ENCODE measurements at regions not wholly inside any gene's neighbourhood (a gene's known extent, or its start where the extent isn't known, plus 50 kb on each side); places are given as distances from the start of the nearest gene placed in this dataset.

DNA sequence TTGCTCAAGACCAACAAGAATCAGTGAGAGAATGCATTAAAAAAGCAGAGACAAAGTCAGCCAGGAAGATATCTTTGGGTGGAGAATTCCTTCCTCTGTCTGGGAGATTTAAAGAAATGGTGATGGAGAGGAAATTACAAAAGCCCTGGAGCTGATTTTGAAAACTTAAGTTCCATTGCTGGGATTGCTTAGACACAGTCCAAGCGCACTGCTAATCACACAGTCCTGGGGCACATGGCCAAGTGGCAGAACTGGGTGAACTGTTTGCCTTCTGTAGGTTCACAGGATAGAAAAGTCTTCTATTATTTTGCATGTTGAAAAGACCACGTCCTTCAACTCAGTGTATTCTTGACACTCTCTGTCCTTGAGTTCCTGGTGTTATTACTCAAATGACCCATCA is 284.9 kb upstream of the FBXL7 start:
- no peak for TF ChIP-seq BRCA1 (IDR thresholded peaks at IDR 0.05)
- no peak for TF ChIP-seq BRCA1 (CRISPR knock-in tag; IDR thresholded peaks at IDR 0.05)
- TF ChIP-seq RFX5 (IDR thresholded peaks at IDR 0.05; ENCODE audit: low read depth, low read length) = no peak
- TF ChIP-seq, protein P1, sequence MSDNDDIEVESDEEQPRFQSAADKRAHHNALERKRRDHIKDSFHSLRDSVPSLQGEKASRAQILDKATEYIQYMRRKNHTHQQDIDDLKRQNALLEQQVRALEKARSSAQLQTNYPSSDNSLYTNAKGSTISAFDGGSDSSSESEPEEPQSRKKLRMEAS (CRISPR knock-in tag; IDR thresholded peaks at IDR 0.05) = no peak
- no peak for TF ChIP-seq ZEB2 (IDR thresholded peaks at IDR 0.05)
- TF ChIP-seq ZNF347 (CRISPR knock-in tag; IDR thresholded peaks at IDR 0.05; ENCODE audit: low read depth) = no peak
- TF ChIP-seq, protein P2, sequence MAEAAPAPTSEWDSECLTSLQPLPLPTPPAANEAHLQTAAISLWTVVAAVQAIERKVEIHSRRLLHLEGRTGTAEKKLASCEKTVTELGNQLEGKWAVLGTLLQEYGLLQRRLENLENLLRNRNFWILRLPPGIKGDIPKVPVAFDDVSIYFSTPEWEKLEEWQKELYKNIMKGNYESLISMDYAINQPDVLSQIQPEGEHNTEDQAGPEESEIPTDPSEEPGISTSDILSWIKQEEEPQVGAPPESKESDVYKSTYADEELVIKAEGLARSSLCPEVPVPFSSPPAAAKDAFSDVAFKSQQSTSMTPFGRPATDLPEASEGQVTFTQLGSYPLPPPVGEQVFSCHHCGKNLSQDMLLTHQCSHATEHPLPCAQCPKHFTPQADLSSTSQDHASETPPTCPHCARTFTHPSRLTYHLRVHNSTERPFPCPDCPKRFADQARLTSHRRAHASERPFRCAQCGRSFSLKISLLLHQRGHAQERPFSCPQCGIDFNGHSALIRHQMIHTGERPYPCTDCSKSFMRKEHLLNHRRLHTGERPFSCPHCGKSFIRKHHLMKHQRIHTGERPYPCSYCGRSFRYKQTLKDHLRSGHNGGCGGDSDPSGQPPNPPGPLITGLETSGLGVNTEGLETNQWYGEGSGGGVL (CRISPR knock-in tag; IDR thresholded peaks at IDR 0.05) = no peak

Data from K562 (cell line).